VCaP (cell line): ENCODE measurements at regions not wholly inside any gene's neighbourhood (a gene's known extent, or its start where the extent isn't known, plus 50 kb on each side); places are given as distances from the start of the nearest gene placed in this dataset.
"Not testable (repeated sequence)": the region's sequence is repeated elsewhere in the genome, so short reads cannot be mapped to it uniquely, and the experiment has no call there.

Experiments used
- H3K27ac ChIP-seq: fragments of 450-650 bp; 2 replicates; pipeline ENCODE4 v1.5.1; 2017
- CTCF ChIP-seq: fragments of 450-650 bp; conservative IDR thresholded peaks from 2 replicates; pipeline ENCODE4 v1.5.1; 2017; ENCODE audit warnings: mild to moderate bottlenecking, moderate library complexity

GRCh38 chr18:55735199-55735855 is 147.3 kb upstream of the TCF4 start:
- no peak overlapping the region for H3K27ac ChIP-seq
- no peak for TF ChIP-seq CTCF

- no peak overlapping the region for H3K27ac ChIP-seq
- TF ChIP-seq CTCF: no peak
Measured at GRCh38 chr18:55732227-55733106, 144.5 kb upstream of the TCF4 start.

GRCh38 chr18:55731594-55732042 is 143.6 kb upstream of the TCF4 start:
- no peak for TF ChIP-seq CTCF
- H3K27ac ChIP-seq: no peak overlapping the region

GRCh38 chr18:55721006-55721405 is 133.0 kb upstream of the TCF4 start:
- H3K27ac ChIP-seq: not testable (repeated sequence)

- H3K27ac ChIP-seq: no peak overlapping the region
- no peak for TF ChIP-seq CTCF
Measured at GRCh38 chr18:55713707-55714106, 125.7 kb upstream of the TCF4 start.

- H3K27ac ChIP-seq: no peak overlapping the region
- TF ChIP-seq CTCF: no peak
Measured at GRCh38 chr18:55706898-55707297, 118.9 kb upstream of the TCF4 start.

GRCh38 chr18:55699233-55699765 is 111.3 kb upstream of the TCF4 start:
- no peak for TF ChIP-seq CTCF
- H3K27ac ChIP-seq: no peak overlapping the region
